ENCODE measurements at regions not wholly inside any gene's neighbourhood (a gene's known extent, or its start where the extent isn't known, plus 50 kb on each side); places are given as distances from the start of the nearest gene placed in this dataset.
"Not testable (repeated sequence)": the region's sequence is repeated elsewhere in the genome, so short reads cannot be mapped to it uniquely, and the experiment has no call there.

DNA sequence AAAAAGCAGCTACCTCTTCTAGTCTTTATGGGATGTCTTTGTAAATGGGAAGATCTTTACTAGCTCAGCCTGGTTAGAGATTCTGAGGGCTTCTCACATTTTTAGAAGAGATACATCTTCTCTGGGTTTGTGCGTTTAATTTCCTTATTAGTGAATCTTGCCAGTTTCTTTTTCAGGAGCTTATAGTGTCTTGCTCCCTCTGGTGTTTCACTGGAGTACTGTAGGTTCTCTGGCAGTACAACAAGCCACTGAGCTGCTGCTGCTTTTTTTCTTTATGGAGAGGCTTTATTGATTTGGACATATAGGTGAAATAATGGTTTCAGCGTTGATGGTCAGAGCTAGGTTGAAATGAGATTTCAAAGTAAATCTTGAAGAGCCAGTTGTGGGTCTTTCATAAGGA is 82.9 kb downstream of the LAS1L start:
- DNase-seq (ENCODE audit: low read depth, low spot score), result no peak
- POLR2A ChIA-PET, result no interaction called here
- CTCF ChIA-PET, result interaction anchor here (1.4 kb wide), 1 partner anchor 1522 kb away, joined by 5 read pairs; no protein-coding TSS in a partner anchor
- no peak overlapping the region for H3K4me3 ChIP-seq (ENCODE audit: low read depth, low read length)
- TF ChIP-seq, protein P1, sequence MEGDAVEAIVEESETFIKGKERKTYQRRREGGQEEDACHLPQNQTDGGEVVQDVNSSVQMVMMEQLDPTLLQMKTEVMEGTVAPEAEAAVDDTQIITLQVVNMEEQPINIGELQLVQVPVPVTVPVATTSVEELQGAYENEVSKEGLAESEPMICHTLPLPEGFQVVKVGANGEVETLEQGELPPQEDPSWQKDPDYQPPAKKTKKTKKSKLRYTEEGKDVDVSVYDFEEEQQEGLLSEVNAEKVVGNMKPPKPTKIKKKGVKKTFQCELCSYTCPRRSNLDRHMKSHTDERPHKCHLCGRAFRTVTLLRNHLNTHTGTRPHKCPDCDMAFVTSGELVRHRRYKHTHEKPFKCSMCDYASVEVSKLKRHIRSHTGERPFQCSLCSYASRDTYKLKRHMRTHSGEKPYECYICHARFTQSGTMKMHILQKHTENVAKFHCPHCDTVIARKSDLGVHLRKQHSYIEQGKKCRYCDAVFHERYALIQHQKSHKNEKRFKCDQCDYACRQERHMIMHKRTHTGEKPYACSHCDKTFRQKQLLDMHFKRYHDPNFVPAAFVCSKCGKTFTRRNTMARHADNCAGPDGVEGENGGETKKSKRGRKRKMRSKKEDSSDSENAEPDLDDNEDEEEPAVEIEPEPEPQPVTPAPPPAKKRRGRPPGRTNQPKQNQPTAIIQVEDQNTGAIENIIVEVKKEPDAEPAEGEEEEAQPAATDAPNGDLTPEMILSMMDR (IDR thresholded peaks at IDR 0.05; ENCODE audit: insufficient read depth, low read length, missing control alignments), result peak; percentile 12

DNA sequence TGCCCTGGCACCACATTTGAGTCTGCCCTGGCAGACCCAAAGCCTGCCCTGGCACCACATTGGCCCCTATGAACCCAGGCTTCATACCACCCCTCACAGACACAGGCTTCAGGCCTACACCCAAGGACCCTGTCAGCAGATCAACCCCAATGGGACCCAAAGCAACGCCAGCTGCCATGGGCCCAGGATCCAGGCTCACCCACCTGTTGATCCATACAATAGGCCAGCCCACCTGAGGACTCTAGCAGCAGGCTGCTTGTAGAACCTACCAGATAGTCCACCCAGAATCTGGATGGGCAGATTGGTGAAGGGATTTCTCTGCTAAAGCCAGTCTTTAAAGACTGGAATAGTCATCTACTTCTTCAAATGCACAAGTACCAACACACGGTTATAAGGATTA is 114.4 kb downstream of the LAS1L start:
- CTCF ChIA-PET, result no interaction called here

DNA sequence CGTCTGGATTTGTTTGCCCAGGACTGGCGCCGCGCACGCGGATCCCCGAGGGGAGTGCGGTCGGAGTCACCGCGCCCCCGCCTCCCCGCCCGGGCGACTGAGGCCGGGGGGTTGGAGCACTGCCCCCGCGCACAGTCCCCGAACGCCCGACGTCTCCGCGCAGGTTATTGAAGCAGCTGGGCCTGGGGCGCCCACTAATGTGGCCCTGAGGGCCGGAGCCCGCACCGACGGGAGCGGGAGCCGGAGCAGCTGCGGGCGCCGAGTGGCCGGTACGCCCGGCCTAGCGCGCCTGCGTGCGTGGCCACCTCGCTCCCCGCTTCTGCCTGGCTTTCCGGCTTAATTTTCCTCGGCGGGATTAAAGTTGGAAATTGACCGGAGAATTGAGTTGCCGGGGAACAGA is 126.9 kb downstream of the LAS1L start:
- CTCF ChIA-PET; POLR2A ChIA-PET; H3K4me3 ChIP-seq (ENCODE audit: low read depth, low read length); DNase-seq (ENCODE audit: low read depth, low spot score): not testable (repeated sequence)

More for the DNA sequence above, 114.4 kb downstream of the LAS1L start:
- POLR2A ChIA-PET, result no interaction called here
- no peak overlapping the region for H3K4me3 ChIP-seq (ENCODE audit: low read depth, low read length)
- TF ChIP-seq, protein P1 (IDR thresholded peaks at IDR 0.05; ENCODE audit: insufficient read depth, low read length, missing control alignments), result no peak
- DNase-seq (ENCODE audit: low read depth, low spot score), result no peak

DNA sequence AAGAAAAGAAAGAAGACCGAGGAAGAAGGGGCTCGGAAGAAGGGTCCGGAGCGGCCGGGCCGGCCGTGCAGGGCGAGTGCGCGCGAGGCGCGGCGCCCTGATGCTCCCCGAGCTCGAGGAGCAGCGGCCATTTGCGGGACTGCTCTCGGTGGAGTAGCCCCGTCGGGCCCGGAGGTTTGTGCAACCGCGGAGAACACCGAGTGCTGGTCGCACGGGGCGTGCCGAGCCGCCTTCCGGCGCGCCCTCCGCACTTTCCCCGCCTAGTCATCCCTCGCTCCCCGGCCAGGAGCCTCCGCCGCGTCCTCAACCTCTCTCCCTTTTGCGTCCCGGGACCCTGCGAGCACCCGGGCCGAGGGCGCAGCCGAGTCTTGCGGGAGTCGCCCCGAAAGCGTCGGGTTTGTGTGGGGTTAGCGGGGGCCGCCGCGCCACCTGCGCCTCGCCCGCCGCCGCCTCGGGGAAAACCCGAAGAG is 127.4 kb downstream of the LAS1L start:
- CTCF ChIA-PET, result no interaction called here
- POLR2A ChIA-PET, result no interaction called here
- TF ChIP-seq, protein P1 (IDR thresholded peaks at IDR 0.05; ENCODE audit: insufficient read depth, low read length, missing control alignments), result no peak
- no peak overlapping the region for H3K4me3 ChIP-seq (ENCODE audit: low read depth, low read length)
- no peak for DNase-seq (ENCODE audit: low read depth, low spot score)

DNA sequence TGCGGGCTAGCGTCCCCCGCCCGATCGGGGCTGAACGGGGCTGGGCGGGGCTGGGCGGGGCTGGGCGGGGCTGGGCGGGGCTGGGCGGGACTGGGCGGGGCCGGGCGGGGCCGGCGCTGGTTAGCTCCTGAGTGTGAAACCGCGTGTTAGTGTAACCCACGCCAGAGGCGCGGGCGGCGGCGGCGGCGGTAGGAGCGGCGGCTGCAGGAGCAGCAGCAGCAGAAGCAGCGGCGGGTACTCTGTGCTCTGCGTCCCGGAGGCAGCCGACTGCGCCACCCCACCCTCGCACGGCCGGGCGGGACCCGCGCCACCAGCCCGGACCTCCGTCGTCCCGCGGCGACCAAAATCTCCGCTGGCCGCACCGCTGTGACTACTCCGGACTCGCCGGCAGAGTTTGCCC is 128.1 kb downstream of the LAS1L start:
- ChIA-PET CTCF (no interaction called here), POLR2A (no interaction called here)
- H3K4me3 ChIP-seq (ENCODE audit: low read depth, low read length), result no peak overlapping the region
- TF ChIP-seq, protein P1 (IDR thresholded peaks at IDR 0.05; ENCODE audit: insufficient read depth, low read length, missing control alignments), result no peak
- no peak for DNase-seq (ENCODE audit: low read depth, low spot score)

DNA sequence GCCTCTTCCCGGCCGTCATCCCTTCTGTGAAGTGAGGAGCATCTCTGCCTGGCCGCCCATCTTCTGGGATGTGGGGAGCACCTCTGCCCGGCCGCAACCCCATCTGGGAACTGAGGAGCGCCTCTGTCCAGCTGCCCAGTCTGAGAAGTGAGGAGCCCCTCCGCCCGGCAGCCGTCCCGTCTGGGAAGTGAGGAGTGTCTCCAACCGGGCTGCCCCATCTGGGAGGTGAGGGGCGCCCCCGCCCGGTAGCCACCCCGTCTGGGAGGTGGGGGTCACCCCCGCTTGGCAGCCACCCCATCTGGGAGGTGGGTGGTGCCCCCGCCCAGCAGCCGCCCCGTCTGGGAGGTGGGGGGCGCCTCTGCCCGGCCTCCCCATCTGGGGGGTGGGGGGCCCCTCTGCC is 142.3 kb downstream of the LAS1L start:
- DNase-seq (ENCODE audit: low read depth, low spot score), result no peak
- ChIA-PET POLR2A (no interaction called here), CTCF (no interaction called here)
- TF ChIP-seq, protein P1 (IDR thresholded peaks at IDR 0.05; ENCODE audit: insufficient read depth, low read length, missing control alignments), result no peak
- H3K4me3 ChIP-seq (ENCODE audit: low read depth, low read length), result no peak overlapping the region

DNA sequence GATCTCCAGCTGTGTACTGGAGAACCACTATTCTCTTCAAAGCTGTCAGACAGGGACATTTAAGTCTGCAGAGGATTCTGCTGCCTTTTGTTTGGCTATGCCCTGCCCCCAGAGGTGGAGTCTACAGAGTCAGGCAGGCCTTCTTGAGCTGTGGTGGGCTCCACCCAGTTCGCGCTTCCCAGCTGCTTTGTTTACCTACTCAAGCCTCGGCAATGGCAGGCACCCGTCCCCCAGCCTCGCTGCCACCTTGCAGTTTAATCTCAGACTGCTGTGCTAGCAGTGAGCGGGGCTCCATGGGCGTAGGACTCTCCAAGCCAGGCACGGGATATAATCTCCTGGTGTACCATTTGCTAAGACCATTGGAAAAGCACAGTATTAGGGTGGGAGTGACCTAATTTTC is 145.5 kb downstream of the LAS1L start:
- POLR2A ChIA-PET; H3K4me3 ChIP-seq (ENCODE audit: low read depth, low read length); DNase-seq (ENCODE audit: low read depth, low spot score); CTCF ChIA-PET: not testable (repeated sequence)

All from AG04449 (cell line).